Dermis microvascular lymphatic vessel endothelial cell (primary cell): ENCODE measurements at regions not wholly inside any gene's neighbourhood (a gene's known extent, or its start where the extent isn't known, plus 50 kb on each side); places are given as distances from the start of the nearest gene placed in this dataset.
"Not testable (repeated sequence)": the region's sequence is repeated elsewhere in the genome, so short reads cannot be mapped to it uniquely, and the experiment has no call there.

Experiments used
- DNase-seq, 2 donors: peaks; one replicate each; pipeline versions ENCODE4 v3.0.0 to v3.0.0-alpha.2; 2010; ENCODE audit warnings: low read depth in 2 of 2

DNA sequence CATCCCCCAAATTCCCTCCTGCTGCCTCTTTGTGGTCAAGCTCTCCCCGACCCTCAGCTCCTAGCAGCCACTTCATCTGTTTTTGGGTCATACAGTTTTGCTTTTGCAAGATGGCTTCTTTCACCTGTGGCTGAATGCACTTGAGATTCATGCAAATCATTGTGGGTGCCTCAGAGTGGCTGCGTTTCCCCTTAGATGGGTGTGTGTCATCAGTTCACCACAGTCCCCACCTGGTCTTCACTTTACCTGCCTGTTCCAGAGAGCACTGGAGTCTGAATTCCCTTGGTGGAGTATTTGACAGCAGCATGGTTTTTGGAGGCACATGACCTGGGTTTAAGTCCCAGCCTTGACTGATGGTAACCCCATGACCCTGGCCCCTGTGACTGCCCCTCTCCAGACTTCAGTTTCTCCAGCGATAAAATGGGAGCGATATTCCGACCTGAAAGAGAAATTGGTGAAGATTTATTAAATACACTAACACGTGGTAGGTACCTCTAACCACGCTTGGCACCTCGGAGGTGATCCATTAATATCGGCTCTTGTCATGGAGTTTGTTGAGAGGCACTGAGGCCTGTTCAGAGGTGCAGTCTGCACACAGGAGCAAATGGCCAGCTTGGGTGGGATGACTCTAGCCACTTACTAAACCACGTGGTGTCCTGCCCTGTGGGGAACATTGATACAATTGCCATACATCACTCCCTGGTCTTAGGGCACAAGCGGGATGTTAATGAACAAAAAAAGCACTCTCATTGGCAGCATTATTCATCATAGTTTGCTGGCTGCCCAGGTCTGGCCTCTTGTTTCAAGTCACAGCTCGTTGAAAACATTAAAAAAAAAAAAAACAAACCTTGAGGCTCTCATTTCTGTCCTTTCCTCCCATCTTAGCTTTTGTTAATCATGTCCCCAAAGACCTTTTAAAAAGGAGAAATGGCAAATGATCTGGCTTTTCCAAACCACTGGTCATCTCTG lies 167.2 kb upstream of the KCNG1 start:
- no peak for DNase-seq

DNA sequence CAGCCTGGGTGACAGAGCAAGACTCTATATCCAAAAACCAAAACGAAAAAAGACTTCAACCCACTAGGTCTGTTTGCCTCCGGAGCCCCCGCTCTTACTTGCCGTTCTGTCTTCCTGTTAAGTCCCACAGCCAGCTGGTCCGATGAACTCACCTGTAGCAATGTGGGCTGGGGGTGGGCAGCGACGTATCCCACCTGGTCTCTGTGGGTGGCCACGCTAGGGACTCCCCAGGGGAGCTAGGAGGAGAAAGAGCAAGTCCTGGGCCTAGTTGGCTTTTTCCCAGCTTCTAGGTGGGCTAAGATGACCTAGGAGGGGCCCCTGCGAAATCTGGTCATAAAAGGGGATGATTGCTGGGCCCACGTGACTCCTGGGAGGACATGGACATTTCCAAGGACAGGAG lies 166.0 kb upstream of the KCNG1 start:
- no peak for DNase-seq

DNA sequence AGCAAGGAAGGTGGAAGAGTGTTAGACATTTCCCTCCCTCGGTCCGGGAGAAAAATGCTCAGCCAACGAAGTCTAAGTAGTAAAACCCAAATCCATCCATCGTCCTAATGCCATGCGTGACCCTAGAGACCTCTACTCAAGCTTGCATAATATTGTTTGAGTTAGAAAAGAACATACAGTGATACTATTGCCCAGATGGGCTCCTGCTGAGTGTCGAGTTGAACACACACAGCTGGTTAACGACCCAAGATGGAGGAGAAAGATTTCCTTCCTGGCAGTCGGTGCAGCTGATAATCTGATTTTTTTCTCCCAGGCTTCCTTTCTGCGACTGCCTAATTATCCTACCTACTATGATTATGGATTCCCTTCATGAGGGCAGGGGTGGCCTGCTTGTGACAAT lies 164.4 kb upstream of the KCNG1 start:
- no peak for DNase-seq

DNA sequence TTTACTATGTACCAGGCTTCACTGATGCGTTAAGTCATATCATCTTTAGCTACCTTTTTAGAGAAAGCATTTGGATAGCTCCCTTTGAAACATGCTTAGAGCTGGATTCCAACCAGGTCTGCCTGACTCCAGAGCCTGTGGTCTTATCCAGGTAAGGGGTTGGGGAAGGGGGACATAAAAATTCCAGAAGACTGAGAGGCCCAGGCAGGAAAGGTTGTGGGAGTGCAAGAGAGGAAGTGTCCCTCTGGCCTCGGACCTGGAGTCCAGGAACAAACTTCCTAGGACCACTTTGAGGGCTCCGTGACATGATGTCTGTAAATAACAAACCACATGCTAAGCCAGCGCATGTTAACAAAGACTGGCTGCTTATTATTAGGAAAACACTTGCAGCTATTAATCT lies 163.0 kb upstream of the KCNG1 start:
- DNase-seq: no peak

DNA sequence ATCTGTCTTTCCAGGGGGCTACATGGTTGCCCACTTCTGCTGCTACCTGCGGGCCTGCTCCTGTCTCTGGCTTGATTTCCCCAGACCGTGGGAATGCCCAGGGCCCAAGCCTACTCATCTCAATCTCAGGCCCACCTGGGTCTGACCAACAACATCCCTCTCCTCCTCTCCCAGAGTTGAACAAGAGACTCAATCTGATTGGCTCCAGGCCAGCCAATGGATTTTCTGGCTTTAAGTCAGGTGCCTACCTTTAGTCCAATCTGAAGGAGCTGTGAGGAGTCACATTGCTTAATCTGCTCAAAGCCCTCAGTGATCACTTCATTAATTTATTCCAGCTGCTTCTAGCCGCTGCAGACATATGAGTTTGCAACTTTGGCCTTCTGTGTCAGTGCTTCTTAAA lies 162.4 kb upstream of the KCNG1 start:
- no peak for DNase-seq

DNA sequence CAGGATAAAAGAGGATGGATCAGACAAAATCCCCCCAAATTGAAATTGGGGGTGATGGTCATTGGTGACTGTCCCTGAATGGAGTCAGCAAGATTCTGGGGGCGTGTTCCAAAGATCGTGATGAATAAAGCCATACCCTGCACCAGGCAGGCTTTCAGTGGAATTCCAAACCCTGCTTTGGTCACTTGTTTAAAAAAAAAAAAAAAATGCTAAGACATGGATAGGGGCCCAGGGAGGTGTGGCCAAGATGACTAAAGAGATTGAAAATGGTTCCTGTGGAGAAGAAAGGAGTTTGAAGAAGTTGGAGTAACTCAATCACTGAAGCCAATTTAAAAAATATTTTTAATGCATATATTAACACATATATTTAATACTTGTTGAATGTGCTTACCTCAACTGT lies 161.4 kb upstream of the KCNG1 start:
- no peak for DNase-seq

DNA sequence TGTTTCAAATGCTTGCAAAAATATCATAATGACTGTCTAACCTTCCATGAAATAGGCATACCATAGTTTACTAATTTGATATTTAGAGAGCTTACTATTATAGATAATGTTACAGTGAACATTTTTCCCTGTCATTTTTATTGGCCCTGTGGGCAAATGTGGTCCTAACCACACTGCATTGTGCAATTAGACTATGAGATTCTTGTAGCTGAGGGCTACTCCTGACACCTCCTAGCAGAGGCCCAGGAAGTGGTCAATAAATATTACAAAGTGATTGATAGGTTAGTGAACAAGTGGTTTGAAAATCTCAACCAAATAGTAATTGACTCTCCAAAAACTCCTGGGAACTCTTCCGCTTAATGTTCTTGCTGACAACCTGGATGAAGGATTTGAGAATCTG lies 160.5 kb upstream of the KCNG1 start:
- DNase-seq: no peak

DNA sequence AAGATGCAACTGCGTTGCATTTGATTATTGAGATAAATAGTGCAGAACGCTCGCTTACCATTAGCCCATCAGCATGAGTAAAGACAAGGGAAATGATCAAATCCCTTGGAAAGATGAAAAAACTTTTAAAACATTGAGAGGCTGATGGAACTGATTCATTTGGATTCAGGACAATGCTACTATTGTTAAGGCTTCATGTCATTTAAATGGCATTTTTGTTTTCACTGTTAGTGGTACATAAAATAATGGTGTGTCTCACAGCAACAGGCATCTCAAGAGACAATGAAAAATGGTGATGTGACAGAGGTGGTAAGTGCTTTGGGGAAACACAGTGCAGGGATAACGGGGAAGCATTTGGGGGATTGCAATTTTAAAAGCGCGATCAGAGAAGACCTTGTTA lies 159.7 kb upstream of the KCNG1 start:
- no peak for DNase-seq

DNA sequence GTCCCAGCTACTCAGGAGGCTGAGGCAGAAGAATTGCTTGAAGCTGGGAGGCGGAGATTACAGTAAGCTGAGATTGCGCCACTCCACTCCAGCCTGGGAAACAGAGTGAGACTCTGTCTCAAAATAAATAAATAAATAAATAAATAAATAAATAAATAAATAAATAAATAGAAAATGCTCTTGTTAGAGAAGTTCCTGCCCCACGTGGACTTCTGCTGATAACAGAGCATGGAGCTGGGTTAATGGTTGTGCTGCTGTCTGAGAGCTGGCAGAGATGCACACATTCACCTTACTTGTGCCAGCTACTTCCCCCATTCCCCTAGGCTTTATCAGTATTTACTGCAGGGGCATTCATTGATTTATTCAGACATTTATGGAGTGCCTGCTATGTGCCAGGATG lies 155.2 kb upstream of the KCNG1 start:
- DNase-seq: no peak

DNA sequence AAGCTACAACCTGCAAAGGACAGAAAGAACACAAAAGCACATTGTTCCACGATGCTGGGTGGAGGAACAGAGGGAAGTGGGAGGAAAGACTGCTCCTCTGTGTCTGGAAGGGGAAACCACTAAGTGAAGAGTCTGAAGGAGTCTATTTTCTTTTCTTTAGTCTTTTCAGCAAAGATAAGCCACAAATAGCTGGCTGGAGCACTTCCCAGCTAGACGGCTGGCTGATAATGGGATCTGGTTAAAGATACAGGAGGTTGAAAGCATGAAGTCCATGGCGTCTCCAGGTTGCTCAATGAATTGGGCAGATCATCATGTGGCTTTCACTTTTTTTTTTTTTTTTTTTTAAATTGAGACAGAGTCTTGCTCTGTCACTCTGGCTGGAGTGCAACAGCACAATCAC lies 154.0 kb upstream of the KCNG1 start:
- no peak for DNase-seq

DNA sequence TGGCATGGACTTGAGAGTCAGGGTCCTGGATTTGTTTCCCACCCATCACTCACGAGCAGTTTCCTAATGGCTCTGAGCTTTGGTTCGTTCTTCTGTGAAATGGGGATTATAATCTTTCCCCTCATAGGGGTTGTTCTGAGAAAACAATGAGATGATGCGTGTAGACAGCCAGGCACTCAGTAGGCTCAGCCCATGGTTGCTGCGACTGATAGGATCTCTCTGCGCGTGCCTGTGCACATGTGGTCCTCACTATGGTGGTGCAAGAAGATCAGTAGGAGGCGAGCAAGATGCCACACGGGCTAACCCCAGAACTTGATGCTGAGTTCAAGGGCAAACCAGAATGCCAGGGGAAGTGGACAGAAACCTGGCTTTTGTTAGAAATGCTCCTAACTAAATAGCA lies 153.5 kb upstream of the KCNG1 start:
- DNase-seq: no peak

DNA sequence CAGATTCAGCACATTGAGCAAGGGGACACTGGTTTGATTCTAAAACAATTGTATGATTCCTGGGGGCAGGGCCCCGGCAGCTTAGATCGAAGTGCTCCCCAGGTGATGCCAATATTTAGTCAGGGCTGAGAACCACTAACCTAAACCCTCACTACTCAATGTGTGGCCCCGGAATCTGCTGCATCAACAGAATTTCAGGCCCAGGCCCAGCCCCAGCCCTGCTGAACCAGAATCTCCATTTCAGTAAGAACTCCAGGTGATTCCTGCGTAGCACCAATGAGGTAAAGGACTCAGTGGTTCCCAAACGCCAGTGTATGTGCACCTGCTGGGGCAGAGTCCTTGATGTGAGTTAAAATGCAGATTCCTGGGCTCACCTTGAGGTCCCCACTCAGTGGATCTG lies 152.8 kb upstream of the KCNG1 start:
- no peak for DNase-seq

DNA sequence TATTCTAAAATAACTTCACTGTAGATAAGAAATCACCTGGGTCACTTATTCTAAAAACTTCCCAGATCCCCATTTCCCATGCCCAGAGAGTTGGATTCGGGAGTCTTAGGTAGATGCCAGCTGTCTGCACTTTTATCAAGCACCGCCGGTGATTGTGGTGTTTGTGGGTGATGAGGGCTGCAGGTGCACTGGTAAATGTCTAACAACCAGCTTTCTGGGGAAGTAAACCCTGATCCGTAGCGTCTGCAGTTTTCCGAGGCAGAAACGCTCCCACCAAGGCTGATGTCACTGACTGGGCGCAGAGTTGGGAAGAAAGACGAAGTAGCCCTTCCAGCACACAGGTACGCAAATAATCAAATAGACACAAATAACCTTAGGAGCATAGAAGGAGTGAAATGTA lies 152.2 kb upstream of the KCNG1 start:
- DNase-seq: no peak

DNA sequence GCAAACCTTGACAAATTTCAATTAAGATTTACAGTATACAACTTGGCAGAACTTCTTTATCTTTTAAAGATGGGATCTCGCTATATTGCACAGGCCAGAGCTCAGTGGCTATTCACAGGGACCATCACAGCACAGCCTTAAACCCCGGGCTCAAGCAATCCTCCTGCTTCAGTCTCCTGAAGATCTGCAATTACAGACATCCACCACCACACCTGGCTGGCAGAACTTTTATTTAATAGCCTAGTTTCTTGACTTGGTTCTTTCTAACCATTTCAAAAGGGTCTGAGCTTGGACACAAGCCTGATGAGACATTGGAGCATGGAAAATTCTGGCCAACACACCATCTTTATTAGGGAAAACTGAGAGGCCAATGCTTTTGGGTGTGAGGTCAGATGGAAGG lies 151.6 kb upstream of the KCNG1 start:
- no peak for DNase-seq

DNA sequence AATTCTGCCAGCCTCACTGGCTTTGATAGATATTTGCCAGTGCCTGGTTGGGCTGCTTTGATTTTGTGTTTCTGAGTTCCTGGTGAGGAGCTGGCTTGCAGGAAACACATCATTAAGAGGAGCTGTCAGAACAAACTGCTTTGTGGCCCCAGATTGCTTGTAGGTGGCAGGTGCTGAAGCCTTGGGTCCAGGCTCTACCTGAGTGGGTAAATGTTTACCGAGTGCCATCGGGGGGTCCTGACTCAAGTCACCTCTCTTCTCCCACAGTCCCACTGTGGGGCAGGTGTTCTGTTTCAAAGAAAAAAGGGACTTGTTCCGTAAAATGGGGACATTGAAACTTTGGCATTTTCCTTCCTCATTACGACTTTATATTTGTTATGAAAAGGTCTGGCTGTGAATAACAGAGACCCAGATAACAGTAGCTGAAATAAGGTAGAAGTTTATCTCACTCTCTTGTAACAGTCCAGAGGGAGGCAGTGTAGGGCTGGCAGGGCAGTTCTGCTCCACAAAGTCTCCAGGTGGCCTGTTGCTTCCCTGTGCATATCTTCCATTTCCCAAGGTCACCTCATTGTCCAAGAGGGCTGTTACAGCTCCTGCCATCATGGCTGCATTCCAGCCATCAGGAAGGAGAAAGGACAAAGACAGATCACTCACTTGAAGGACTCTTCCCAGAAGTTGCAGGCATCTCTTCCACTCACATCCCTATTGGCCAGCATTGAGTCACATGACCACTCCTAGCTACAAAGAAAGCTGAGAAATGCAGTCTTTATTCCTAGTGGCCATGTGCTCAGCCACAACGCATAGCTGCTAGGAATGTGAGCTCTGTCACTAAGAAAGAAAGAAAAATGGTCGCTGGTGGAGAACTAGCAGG lies 149.9 kb upstream of the KCNG1 start:
- no peak for DNase-seq

DNA sequence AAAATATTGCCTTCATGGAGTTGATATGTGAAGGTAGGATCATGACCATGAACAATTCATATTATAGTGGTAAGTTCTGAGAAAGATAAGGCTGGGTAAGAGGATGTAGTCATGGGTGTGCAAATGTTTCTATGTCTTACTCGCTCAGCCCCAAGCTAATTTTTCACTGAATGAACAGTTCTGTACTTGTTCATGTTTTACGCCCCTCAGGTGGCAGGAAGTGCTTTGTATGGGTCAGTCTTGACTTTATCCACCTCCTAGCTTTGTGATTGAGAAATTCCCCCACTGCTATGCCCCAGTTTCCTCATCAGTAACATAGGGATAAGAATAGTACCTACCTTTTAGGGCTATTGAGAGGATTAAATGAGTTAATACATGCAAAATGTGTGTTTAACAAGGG lies 148.2 kb upstream of the KCNG1 start:
- no peak for DNase-seq

DNA sequence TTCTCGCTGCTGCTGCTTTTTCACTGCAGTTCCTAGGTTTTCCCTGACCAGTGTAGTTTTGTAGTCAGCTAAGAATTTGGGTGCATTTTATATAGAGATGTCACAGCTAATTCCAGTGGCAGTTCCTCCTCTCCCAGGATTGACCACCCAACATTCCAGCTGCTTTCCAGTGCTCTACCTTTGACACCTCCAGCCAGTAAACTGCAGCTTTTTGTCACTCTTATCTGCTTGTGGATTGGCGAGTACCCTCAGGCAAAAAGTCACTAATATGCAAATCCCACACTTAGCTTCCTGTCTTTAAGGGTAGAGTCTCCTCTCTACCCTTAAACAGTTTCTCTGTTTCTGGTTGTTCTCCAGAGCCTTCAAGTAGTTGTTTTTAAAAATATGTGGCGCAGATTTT lies 146.9 kb upstream of the KCNG1 start:
- no peak for DNase-seq

DNA sequence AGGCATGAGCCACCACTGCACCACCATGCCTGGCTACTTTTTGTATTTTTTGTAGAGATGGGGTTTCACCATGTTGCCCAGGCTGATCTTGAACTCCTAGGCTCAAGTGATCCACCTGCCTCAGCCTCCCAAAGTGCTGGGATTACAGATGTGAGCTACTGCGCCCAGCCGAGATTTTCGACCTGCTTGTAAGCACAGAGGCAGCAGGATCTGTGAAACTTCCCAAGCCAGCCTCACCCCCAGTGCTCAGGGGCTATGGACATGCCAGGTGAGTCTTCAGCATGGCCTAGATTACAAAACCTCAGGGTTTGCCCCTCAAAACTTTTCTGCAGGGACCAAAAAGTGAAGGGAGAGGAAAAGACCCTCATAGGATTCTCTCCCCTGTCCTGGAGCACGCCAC lies 145.0 kb upstream of the KCNG1 start:
- not testable (repeated sequence) for DNase-seq

DNA sequence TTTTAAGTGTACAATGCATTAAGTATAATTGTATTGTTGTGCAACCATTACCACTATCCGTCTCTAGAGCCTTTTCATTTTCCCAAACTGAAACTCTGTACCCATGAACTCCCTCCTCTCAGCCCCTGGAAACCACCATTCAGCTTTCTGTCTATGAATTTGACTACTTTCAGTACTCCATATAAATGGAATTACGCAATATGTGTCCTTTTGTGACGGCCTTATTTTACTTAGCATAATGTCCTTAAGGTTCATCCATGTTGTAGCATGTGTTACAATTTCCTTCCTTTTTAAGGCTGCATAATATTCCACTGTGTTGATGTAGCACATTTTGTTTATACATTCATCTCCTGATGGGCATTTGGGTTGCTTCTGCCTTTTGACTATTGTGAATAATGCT lies 143.6 kb upstream of the KCNG1 start:
- DNase-seq: no peak

DNA sequence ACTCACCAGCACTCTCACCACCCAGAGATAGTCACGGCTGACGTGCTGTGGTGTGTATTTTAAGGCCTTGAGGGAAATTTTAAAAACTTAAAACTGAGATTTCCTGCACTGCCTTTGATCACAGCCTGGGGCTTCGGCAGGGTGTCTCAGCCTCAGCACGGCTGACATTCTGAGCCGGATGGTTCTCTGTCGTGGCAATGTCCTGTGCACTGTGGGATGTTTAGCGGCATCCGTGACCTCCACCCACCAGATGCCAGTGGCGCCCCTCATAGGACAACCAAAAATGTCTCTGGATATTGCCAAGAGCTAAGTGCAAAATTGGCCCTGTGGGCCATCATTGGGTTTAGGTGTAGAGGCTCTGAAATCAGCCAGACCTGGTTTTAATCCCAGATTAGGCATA lies 142.2 kb upstream of the KCNG1 start:
- no peak for DNase-seq

DNA sequence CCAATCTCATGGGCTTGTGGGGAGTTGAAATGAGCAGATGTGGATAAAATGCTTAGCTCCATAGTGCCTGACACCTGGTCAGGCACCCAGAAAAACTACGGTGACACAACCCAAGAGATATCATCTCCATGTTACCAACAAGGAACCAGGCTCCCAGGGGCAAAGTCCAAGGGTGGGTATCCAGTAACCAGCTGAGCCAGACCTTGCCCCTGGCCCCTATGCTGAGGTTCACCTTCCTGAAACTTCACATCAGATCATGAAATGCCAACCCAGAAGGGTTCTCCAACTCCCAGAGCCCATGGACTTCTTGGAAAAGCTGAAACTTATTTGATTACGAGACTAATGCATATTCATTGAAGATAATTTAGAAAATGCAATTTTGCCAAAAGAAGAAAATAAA lies 141.8 kb upstream of the KCNG1 start:
- DNase-seq: no peak

DNA sequence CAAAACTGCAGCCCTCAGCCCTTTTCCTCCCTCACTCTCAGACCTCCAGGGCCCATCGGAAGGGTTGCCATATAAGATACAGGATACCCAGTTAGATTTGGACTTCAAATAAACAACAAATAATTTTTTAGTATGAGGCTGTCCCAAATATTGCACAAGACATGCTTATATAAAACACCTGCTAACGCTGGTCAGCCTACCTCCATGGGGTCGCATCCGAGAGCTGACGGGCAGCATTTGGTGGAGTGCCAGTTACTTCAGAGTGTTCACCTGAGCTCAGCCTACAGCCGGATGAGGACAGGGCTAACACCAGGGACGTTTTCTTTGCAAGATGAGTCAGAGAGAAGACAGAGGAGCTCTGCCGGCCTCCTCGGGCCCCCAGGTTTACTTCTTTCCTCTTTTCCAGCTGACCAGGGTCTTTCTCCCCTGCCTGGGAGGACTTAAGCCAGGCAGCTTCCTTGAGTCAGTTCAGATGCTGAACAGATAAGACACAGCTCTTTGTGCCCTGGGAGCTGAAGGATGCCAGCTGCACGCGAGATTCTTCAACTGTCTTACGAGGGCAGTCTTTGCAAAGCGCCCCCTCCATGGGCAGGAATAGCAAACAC lies 141.2 kb upstream of the KCNG1 start:
- DNase-seq: no peak
